Mesothelial cell of epicardium (in vitro differentiated cells): ENCODE measurements at regions not wholly inside any gene's neighbourhood (a gene's known extent, or its start where the extent isn't known, plus 50 kb on each side); places are given as distances from the start of the nearest gene placed in this dataset.
A peak's percentile ranks its signal among the peaks of the same experiment; 100 is the strongest.

Source experiments
- DNase-seq, 2 experiments: peaks; one replicate each; pipeline ENCODE4 v3.0.0; 2021; ENCODE audit warnings: low spot score in 2 of 2; ENCODE audit not compliant: unreplicated experiment in 2 of 2
- H3K27ac Mint-ChIP-seq: 2 replicates; pipeline ENCODE4 v1.8.0; 2021; ENCODE audit warnings: mixed read lengths
- H3K27me3 Mint-ChIP-seq: 2 replicates; pipeline ENCODE4 v1.8.0; 2021; ENCODE audit warnings: low read depth, mixed read lengths
- H3K36me3 Mint-ChIP-seq: 2 replicates; pipeline ENCODE4 v1.8.0; 2021; ENCODE audit warnings: mixed read lengths
- H3K4me1 Mint-ChIP-seq: 2 replicates; pipeline ENCODE4 v1.8.0; 2021; ENCODE audit warnings: mixed read lengths
- H3K4me3 Mint-ChIP-seq: 2 replicates; pipeline ENCODE4 v1.8.0; 2021; ENCODE audit warnings: mild to moderate bottlenecking, moderate library complexity, mixed read lengths
- H3K9me3 Mint-ChIP-seq: 2 replicates; pipeline ENCODE4 v1.8.0; 2021; ENCODE audit warnings: mixed read lengths
- CTCF ChIP-seq: fragments of 200-600 bp; sonication (generic); IDR thresholded peaks from one replicate; pipeline ENCODE4 v1.5.0; 2021; ENCODE audit warnings: antibody characterized with exemption; ENCODE audit not compliant: unreplicated experiment

- H3K36me3 Mint-ChIP-seq, result no peaks in the 10 kb centered on the region
- H3K27ac Mint-ChIP-seq, result no peak overlapping the region
- TF ChIP-seq CTCF, result no peak
- H3K4me1 Mint-ChIP-seq, result no peaks in the 10 kb centered on the region
- DNase-seq, result no peak
- H3K9me3 Mint-ChIP-seq, result no peaks in the 10 kb centered on the region
- H3K27me3 Mint-ChIP-seq, result peaks cover 5% of the 10 kb centered on the region
- H3K4me3 Mint-ChIP-seq, result no peak overlapping the region
Observed at GRCh38 chr3:82493858-82494257, 732.4 kb upstream of the GBE1 start.

GRCh38 chr3:82475306-82475705, 713.9 kb upstream of the GBE1 start:
- no peak for DNase-seq
- no peaks in the 10 kb centered on the region for H3K4me1 Mint-ChIP-seq
- H3K9me3 Mint-ChIP-seq, result peaks cover 12% of the 10 kb centered on the region
- no peak for TF ChIP-seq CTCF
- H3K36me3 Mint-ChIP-seq, result no peaks in the 10 kb centered on the region
- no peak overlapping the region for H3K4me3 Mint-ChIP-seq
- no peak overlapping the region for H3K27ac Mint-ChIP-seq
- H3K27me3 Mint-ChIP-seq, result no peaks in the 10 kb centered on the region

- Mint-ChIP-seq H3K4me3 (no peak overlapping the region), H3K27ac (no peak overlapping the region), H3K4me1 (no peaks in the 10 kb centered on the region), H3K27me3 (no peaks in the 10 kb centered on the region), H3K9me3 (peaks cover 12% of the 10 kb centered on the region), H3K36me3 (no peaks in the 10 kb centered on the region)
- no peak for DNase-seq
- no peak for TF ChIP-seq CTCF
Observed at GRCh38 chr3:82474711-82475110, 713.3 kb upstream of the GBE1 start.

GRCh38 chr3:82473864-82474541, 712.6 kb upstream of the GBE1 start:
- Mint-ChIP-seq H3K4me1 (no peaks in the 10 kb centered on the region), H3K9me3 (peaks cover 12% of the 10 kb centered on the region), H3K27me3 (no peaks in the 10 kb centered on the region), H3K4me3 (no peak overlapping the region), H3K27ac (no peak overlapping the region), H3K36me3 (no peaks in the 10 kb centered on the region)
- TF ChIP-seq CTCF, result no peak
- DNase-seq, result no peak

- no peak for TF ChIP-seq CTCF
- no peaks in the 10 kb centered on the region for H3K36me3 Mint-ChIP-seq
- DNase-seq, result no peak
- H3K4me3 Mint-ChIP-seq, result no peak overlapping the region
- H3K27ac Mint-ChIP-seq, result no peak overlapping the region
- peaks cover 14% of the 10 kb centered on the region for H3K4me1 Mint-ChIP-seq
- peaks cover 4% of the 10 kb centered on the region for H3K9me3 Mint-ChIP-seq
- H3K27me3 Mint-ChIP-seq, result no peaks in the 10 kb centered on the region
Observed at GRCh38 chr3:82467051-82467450, 705.6 kb upstream of the GBE1 start.

- TF ChIP-seq CTCF, result no peak
- no peak overlapping the region for H3K4me3 Mint-ChIP-seq
- no peaks in the 10 kb centered on the region for H3K27me3 Mint-ChIP-seq
- peaks cover 4% of the 10 kb centered on the region for H3K9me3 Mint-ChIP-seq
- DNase-seq, result no peak
- H3K27ac Mint-ChIP-seq, result peak overlapping the region; percentile 5
- H3K4me1 Mint-ChIP-seq, result peaks cover 14% of the 10 kb centered on the region
- H3K36me3 Mint-ChIP-seq, result no peaks in the 10 kb centered on the region
Observed at GRCh38 chr3:82462977-82463376, 701.5 kb upstream of the GBE1 start.
